NT2/D1 (cell line): ENCODE measurements at regions not wholly inside any gene's neighbourhood (a gene's known extent, or its start where the extent isn't known, plus 50 kb on each side); places are given as distances from the start of the nearest gene placed in this dataset.

ENCODE experiments used
- DNase-seq: peaks from one replicate; pipeline ENCODE4 v3.0.0-alpha.2; 2011; ENCODE audit warnings: low read depth, low spot score
- H3K27me3 ChIP-seq: 2 replicates; pipeline ENCODE4 v1.6.0; 2011; ENCODE audit warnings: mild to moderate bottlenecking; ENCODE audit not compliant: insufficient read length, insufficient read depth
- H3K36me3 ChIP-seq: 2 replicates; pipeline ENCODE4 v1.6.1; 2011; ENCODE audit warnings: mild to moderate bottlenecking, low read length, mixed read lengths; ENCODE audit not compliant: insufficient read depth, insufficient read length
- H3K4me1 ChIP-seq: 2 replicates; pipeline ENCODE4 v1.5.1; 2011; ENCODE audit not compliant: insufficient read depth, insufficient read length
- H3K4me3 ChIP-seq: 2 replicates; pipeline ENCODE4 v1.5.1; 2011; ENCODE audit warnings: low read depth; ENCODE audit not compliant: insufficient read length
- H3K9ac ChIP-seq: 2 replicates; pipeline ENCODE4 v1.6.0; 2011; ENCODE audit warnings: low read depth; ENCODE audit not compliant: insufficient read length
- H3K9me3 ChIP-seq: 2 replicates; pipeline ENCODE4 v1.5.1; 2011; ENCODE audit warnings: mild to moderate bottlenecking, low read length; ENCODE audit not compliant: insufficient read depth
- SUZ12 ChIP-seq: IDR thresholded peaks from 2 replicates; pipeline ENCODE4 v1.6.1; 2011; ENCODE audit not compliant: insufficient read length, insufficient read depth; ENCODE audit errors: extremely low read depth
- YY1 ChIP-seq: IDR thresholded peaks from 2 replicates; pipeline ENCODE4 v1.6.1; 2011; ENCODE audit not compliant: insufficient read length, insufficient read depth
- ZNF274 ChIP-seq: IDR thresholded peaks from 2 replicates; pipeline ENCODE4 v1.6.1; 2011; ENCODE audit warnings: mild to moderate bottlenecking, low read depth, low read length

- Histone ChIP-seq H3K9ac (no peak overlapping the region), H3K4me1 (no peaks in the 10 kb centered on the region), H3K9me3 (no peaks in the 10 kb centered on the region), H3K36me3 (no peaks in the 10 kb centered on the region), H3K4me3 (no peak overlapping the region), H3K27me3 (no peaks in the 10 kb centered on the region)
- no peak for TF ChIP-seq YY1
- TF ChIP-seq ZNF274, result no peak
- TF ChIP-seq SUZ12, result no peak
- no peak for DNase-seq
Measured at GRCh38 chr20:12210591-12210990, 292.9 kb downstream of the BTBD3 start.

GRCh38 chr20:12211361-12211760 is 293.7 kb downstream of the BTBD3 start:
- TF ChIP-seq ZNF274 (no peak), YY1 (no peak), SUZ12 (no peak)
- Histone ChIP-seq H3K9ac (no peak overlapping the region), H3K27me3 (no peaks in the 10 kb centered on the region), H3K36me3 (no peaks in the 10 kb centered on the region), H3K4me3 (no peak overlapping the region), H3K4me1 (no peaks in the 10 kb centered on the region), H3K9me3 (peaks cover 1% of the 10 kb centered on the region; the same call in 1 of the 2 replicates)
- no peak for DNase-seq

- no peak overlapping the region for H3K9ac ChIP-seq
- no peaks in the 10 kb centered on the region for H3K27me3 ChIP-seq
- TF ChIP-seq ZNF274, result no peak
- H3K9me3 ChIP-seq, result peaks cover 7% of the 10 kb centered on the region; the same call in 1 of the 2 replicates
- H3K36me3 ChIP-seq, result no peaks in the 10 kb centered on the region
- DNase-seq, result no peak
- no peak overlapping the region for H3K4me3 ChIP-seq
- H3K4me1 ChIP-seq, result no peaks in the 10 kb centered on the region
Measured at GRCh38 chr20:12217382-12217781, 299.7 kb downstream of the BTBD3 start.

GRCh38 chr20:12219798-12220197 is 302.1 kb downstream of the BTBD3 start:
- Histone ChIP-seq H3K36me3 (no peaks in the 10 kb centered on the region), H3K4me3 (no peak overlapping the region)

GRCh38 chr20:12223057-12223456 is 305.4 kb downstream of the BTBD3 start:
- Histone ChIP-seq H3K9me3 (no peaks in the 10 kb centered on the region), H3K9ac (no peak overlapping the region), H3K27me3 (no peaks in the 10 kb centered on the region), H3K4me1 (no peaks in the 10 kb centered on the region), H3K4me3 (no peak overlapping the region), H3K36me3 (no peaks in the 10 kb centered on the region)
- DNase-seq, result no peak
- TF ChIP-seq ZNF274 (no peak), SUZ12 (no peak), YY1 (no peak)

More at GRCh38 chr20:12219798-12220197, 302.1 kb downstream of the BTBD3 start:
- no peak for DNase-seq
- TF ChIP-seq ZNF274 (no peak), YY1 (no peak), SUZ12 (no peak)
- Histone ChIP-seq H3K27me3 (no peaks in the 10 kb centered on the region), H3K9me3 (peaks cover 7% of the 10 kb centered on the region; the same call in 1 of the 2 replicates), H3K4me1 (no peaks in the 10 kb centered on the region), H3K9ac (no peak overlapping the region)

- Histone ChIP-seq H3K9ac (no peak overlapping the region), H3K4me3 (no peak overlapping the region), H3K9me3 (no peaks in the 10 kb centered on the region), H3K4me1 (no peaks in the 10 kb centered on the region), H3K27me3 (no peaks in the 10 kb centered on the region), H3K36me3 (no peaks in the 10 kb centered on the region)
- no peak for DNase-seq
- TF ChIP-seq YY1, result no peak
- no peak for TF ChIP-seq ZNF274
- no peak for TF ChIP-seq SUZ12
Measured at GRCh38 chr20:12225898-12226297, 308.2 kb downstream of the BTBD3 start.

GRCh38 chr20:12229891-12230290 is 312.2 kb downstream of the BTBD3 start:
- DNase-seq, result no peak
- no peak overlapping the region for H3K4me3 ChIP-seq
- H3K27me3 ChIP-seq, result no peaks in the 10 kb centered on the region
- no peaks in the 10 kb centered on the region for H3K4me1 ChIP-seq
- H3K36me3 ChIP-seq, result no peaks in the 10 kb centered on the region
- no peak overlapping the region for H3K9ac ChIP-seq
- TF ChIP-seq SUZ12 (no peak), YY1 (no peak), ZNF274 (no peak)
- no peaks in the 10 kb centered on the region for H3K9me3 ChIP-seq

- no peak for DNase-seq
- Histone ChIP-seq H3K9me3 (no peaks in the 10 kb centered on the region), H3K27me3 (no peaks in the 10 kb centered on the region), H3K36me3 (no peaks in the 10 kb centered on the region), H3K9ac (no peak overlapping the region), H3K4me1 (no peaks in the 10 kb centered on the region), H3K4me3 (no peak overlapping the region)
- TF ChIP-seq ZNF274 (no peak), SUZ12 (no peak), YY1 (no peak)
Measured at GRCh38 chr20:12237772-12238171, 320.1 kb downstream of the BTBD3 start.
